ENCODE measurements at regions not wholly inside any gene's neighbourhood (a gene's known extent, or its start where the extent isn't known, plus 50 kb on each side); places are given as distances from the start of the nearest gene placed in this dataset.

DNA sequence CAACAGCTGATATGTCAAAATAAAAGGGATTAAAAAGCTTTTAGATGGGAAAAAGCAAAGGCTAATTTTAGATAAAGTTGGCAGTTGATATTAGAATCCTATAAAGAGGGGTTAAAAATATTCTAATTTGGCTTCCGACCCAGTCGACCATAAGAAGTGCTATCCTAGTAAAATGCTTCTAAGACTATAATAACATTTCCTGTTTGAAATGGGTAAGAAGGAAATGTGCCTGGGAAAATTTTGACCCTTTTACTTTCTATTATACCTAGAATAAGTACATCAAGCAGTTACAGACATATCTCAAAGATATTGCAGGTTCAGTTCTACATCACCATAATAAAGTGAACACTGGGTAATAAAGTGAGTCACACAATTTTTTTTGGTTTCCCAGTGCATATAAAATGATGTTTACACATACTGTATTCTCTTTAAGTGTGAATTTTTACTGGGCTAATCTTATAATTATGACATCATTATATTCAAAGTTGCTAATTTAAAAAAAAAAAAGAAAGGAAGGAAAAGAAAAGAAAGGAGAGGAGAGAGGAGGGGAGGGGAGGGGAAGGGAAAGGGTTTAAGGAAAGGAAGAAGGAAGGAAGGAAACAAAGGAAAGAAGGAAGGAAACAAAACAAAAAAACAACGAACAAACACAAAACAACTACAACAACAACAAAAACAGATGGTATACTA is 308.2 kb upstream of the NR5A2 start:
- no peak for TF ChIP-seq SNAI2 (CRISPR knock-in tag; IDR thresholded peaks at IDR 0.05)
- TF ChIP-seq ZFP3 (CRISPR knock-in tag; IDR thresholded peaks at IDR 0.05), result no peak
- TF ChIP-seq TCF4 (CRISPR knock-in tag; IDR thresholded peaks at IDR 0.05; ENCODE audit: borderline replicate concordance), result no peak
- TF ChIP-seq, protein P1, sequence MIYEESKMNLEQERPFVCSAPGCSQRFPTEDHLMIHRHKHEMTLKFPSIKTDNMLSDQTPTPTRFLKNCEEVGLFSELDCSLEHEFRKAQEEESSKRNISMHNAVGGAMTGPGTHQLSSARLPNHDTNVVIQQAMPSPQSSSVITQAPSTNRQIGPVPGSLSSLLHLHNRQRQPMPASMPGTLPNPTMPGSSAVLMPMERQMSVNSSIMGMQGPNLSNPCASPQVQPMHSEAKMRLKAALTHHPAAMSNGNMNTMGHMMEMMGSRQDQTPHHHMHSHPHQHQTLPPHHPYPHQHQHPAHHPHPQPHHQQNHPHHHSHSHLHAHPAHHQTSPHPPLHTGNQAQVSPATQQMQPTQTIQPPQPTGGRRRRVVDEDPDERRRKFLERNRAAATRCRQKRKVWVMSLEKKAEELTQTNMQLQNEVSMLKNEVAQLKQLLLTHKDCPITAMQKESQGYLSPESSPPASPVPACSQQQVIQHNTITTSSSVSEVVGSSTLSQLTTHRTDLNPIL (CRISPR knock-in tag; IDR thresholded peaks at IDR 0.05; ENCODE audit: low read depth), result no peak
- TF ChIP-seq ZFP30 (CRISPR knock-in tag; IDR thresholded peaks at IDR 0.05), result no peak
- no peak for TF ChIP-seq ZNF70 (CRISPR knock-in tag; IDR thresholded peaks at IDR 0.05)
- no peak for TF ChIP-seq ESRRG (CRISPR knock-in tag; IDR thresholded peaks at IDR 0.05)
- TF ChIP-seq PATZ1 (CRISPR knock-in tag; IDR thresholded peaks at IDR 0.05; ENCODE audit: borderline replicate concordance), result no peak
- no peak for TF ChIP-seq ZNF565 (CRISPR knock-in tag; conservative IDR thresholded peaks at IDR 0.05; ENCODE audit: low read depth)
- TF ChIP-seq CSRNP3 (CRISPR knock-in tag; IDR thresholded peaks at IDR 0.05), result no peak
- no peak for TF ChIP-seq OSR1 (CRISPR knock-in tag; IDR thresholded peaks at IDR 0.05)
